GM19452 (cell line): ENCODE measurements at regions not wholly inside any gene's neighbourhood (a gene's known extent, or its start where the extent isn't known, plus 50 kb on each side); places are given as distances from the start of the nearest gene placed in this dataset.
"Not testable (repeated sequence)": the region's sequence is repeated elsewhere in the genome, so short reads cannot be mapped to it uniquely, and the experiment has no call there.

ENCODE experiments used
- ATAC-seq: cut with Tn5 transposase; IDR thresholded peaks from one replicate; pipeline ENCODE4 v1.9.1; 2021; ENCODE audit not compliant: unreplicated experiment

DNA sequence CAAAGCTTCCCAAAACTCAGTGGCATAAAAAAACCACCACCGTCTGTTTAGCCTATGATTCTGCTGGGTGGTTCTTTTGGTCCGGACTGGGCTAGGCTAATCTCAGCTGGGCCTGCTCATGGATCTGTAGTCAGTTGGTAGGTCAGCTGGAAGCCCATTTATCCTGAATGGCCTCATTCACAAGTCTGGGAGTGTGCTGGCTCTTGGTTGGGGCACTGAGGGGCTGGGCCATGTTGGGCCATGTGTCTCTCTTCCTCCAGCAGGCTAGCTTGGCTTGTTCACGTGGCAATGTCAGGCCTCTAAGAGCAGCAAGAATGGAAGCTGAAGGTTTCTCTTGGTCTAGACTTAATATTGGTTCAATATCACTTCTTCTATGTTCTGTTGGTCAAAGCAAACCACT lies 95.7 kb upstream of the HS6ST1 start:
- no peak for ATAC-seq

DNA sequence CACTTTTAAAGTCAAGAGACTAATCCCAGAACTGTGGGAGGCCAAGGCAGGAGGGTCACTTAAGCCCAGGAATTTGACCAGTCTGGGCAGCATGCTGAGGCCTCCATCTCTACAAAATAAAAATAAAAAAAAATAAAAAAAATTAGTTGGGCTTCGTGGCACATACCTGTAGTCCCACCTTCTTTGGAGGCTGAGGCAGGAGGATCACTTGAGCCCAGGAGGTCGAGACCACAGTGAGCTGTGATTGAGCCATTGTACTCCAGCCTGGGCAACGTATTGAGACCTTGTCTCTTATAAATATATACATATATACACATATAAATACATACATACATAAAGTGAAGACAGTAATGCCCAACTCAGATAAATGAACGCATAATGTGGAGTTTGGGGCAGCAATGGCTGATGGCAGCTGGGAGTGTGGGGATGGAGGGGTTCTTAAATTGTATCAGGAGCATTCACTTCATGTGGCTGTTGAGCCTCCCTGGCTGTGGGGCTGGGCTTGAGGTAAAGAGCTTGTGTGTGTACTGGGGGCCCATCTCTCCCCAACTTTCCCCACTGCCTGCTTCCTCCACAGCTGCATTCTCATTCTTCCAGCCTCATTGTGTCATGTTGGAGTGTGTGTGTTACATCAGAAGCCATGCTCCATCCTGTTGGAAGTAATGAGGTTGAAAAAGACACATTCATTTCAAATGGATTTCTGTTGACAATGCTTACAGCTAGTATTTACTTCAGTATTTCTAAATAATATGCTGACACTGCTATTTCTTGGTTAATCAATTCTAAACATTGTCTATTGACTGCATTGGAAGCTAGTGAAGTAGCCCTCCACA lies 96.5 kb upstream of the HS6ST1 start:
- no peak for ATAC-seq

DNA sequence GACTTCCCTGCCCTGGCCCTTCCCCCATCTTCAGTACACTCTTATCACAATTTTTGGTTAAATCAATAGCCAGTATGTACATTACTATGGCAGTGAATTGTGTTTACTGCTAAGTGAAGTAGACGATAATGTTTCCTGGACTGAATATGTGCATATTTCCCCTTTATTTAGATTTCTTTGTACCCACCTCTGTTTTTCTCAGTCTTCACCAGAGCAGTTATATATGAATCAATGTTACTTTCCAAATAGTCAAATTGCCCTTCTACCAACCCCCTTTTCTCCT lies 97.1 kb upstream of the HS6ST1 start:
- ATAC-seq = no peak

DNA sequence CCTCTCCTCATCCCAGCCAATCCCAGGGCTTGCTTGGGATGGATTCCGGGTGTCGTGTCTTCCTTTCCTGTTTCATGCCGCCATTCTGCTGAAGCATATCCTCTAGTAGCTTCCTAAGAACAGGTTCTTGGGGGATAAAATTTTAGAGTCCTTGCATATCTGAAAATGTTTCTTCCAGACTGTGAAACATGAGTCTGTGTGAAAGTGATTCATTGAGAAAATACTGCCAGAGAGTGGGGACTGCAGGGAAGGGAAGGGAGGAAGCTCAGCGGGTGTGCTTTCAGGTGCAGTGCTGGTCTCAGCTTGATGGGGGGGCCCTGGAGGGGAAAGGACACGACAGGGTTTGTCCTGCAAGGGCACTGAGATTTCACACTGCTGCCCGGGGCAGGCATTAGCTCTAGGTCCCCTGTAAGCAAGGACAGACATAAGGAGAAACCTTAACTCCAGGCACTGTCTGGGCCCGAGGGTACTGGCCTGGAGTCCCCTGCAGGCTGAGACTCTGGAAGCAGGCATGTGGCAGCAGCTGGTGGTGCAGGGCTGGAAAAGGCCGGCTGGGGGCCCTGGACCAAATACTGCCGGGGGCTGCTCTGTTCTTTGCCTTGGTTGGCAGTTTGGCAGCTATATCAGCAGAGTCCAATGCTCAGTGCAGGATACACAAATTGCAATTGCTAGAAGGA lies 97.6 kb upstream of the HS6ST1 start:
- ATAC-seq = no peak

DNA sequence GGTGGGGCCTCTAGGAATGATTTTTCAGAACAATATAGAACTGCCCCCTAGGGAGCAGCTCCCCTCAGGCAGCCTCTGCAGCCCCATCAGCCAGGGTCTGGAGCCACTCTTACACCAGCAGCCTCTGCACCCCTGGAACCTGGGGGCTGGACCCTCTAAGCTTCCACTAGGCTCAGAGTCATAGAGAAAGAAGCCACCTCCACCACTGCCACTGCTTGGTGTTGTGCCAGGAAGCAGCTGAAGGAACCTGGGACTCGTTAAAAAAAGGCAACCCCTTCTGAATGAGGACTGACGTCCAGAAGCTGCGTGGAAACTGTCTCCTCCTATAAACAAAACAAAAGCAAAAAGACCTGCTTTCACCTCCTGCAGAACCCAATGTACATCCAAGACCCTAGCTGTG lies 98.1 kb upstream of the HS6ST1 start:
- no peak for ATAC-seq

DNA sequence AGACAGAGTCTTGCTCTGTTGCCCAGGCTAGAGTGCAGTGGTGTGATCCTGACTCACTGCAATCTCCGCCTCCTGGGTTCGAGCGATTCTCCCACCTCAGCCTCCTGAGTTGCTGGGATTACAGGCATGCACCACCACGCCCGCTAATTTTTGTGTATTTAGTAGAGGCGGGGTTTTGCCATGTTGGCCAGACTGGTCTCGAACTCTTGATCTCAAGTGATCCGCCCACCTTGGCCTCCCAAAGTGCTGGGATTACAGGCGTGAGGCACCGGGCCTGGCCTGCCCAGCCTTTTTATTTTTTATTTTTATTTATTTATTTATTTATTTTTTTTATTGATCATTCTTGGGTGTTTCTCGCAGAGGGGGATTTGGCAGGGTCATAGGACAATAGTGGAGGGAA lies 98.6 kb upstream of the HS6ST1 start:
- not testable (repeated sequence) for ATAC-seq

DNA sequence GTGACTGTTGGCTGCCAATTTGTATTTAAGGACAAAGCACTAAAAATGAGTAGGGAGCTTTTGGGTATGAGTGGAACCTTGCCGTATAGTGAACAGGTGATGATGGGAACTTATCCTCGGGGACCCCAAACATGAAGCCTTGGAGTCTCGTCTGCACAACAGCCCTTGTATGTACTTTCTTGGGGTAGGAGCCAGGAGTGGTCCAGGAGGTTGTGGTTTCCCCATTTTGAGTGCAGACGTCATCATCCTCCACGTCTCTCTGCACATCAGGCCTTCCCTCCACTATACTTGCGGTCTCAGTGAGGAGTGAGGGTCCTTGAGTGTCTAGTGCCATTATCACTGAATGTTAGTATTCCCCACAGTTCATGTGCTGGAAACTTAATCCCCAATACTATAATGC lies 101.5 kb upstream of the HS6ST1 start:
- no peak for ATAC-seq

DNA sequence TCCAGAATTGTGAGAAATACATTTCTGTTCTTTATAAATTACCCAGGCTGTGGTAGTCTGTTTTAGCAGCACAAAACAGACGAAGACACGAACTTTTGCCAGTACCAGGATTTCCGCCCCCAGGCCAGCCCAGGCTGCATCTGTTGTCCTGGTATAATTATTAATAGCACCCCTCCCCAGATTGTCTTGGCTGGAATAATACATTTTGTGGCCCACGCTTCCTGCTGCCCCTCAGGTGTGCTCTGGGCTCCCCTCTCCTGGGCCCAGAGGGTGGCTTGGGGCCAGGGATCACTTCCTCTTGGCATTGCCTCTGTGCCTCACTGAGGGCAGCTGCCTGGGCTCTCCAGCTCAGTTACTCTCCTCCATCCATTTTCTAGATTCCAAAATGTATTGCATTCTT lies 102.1 kb upstream of the HS6ST1 start:
- ATAC-seq = no peak

DNA sequence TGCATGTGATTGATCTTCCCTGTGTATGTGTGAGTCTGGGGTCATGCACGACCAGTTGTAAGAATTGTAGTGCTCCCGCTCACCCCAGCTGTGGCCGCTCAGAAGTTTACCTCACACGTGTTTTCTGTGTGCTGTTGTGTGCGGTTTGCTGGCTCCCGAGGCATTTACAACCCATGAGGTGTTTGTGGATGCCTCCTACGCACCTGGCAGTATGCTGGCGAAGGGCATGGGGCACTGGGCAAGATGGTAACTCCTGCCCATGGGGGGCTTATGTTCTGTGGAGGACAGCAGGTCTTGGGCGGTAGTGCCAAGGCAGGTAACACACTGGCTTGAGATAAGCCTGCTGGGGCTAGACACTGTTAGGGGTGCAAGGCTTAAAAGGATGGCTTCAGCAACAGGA lies 102.6 kb upstream of the HS6ST1 start:
- no peak for ATAC-seq

DNA sequence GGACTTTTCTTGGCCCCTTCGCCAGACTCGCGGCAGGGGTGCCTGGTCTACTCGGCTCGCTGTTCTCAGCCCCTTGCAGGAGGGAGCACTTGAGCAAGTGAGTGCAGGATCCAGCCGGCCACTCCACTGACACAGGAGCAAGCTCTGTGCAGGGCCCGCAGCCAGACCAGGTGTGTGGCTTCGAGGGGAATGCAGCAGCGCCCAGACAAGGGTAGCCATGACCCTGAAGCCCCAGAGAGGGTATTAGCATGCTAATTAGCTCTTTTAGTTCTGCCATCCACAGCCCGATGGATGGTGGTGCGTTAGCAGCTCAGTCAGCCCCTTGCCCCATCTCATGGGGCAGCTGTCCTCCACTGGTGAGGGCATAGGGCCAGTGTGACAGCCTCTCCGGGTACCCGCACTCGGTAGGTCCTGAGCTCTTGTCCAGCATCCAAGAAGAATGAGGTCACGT lies 103.2 kb upstream of the HS6ST1 start:
- no peak for ATAC-seq

DNA sequence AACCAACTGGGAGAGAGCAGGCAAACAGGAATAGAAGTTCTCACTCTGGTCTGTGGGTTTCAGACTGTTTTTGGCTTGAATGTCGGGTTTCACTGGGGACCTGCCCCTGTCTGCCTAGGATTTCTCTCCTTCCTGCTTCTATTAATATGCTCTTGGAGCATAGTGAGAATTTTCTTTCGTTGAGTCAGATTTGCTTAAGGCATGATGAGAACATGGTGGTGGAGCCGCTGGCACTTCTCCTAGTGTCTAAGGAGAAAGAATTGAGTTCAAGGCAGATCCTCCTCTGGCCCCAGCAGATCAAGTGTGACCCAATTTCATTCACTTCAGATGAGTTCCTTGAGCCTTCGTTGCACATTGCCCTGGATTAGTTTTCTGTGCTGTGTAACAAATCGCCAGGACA lies 103.9 kb upstream of the HS6ST1 start:
- ATAC-seq = no peak

DNA sequence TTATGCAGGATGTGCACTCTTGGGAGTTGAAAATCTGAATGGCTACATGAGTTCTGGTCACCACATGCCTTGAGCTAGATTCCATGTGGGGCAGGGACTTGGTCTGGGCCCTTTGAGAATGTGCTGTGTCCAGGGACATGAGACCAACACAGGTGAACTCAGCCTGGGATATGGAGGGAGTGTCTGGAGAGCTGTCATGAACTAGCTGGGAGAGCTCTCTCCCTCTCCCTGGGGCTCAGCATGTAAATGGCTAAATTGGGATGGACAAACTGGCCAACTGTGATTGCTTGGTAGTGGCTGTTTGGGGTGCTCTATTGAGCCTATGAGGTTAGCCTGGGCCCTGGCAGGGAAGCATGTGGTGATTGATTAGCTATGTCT lies 105.1 kb upstream of the HS6ST1 start:
- no peak for ATAC-seq

DNA sequence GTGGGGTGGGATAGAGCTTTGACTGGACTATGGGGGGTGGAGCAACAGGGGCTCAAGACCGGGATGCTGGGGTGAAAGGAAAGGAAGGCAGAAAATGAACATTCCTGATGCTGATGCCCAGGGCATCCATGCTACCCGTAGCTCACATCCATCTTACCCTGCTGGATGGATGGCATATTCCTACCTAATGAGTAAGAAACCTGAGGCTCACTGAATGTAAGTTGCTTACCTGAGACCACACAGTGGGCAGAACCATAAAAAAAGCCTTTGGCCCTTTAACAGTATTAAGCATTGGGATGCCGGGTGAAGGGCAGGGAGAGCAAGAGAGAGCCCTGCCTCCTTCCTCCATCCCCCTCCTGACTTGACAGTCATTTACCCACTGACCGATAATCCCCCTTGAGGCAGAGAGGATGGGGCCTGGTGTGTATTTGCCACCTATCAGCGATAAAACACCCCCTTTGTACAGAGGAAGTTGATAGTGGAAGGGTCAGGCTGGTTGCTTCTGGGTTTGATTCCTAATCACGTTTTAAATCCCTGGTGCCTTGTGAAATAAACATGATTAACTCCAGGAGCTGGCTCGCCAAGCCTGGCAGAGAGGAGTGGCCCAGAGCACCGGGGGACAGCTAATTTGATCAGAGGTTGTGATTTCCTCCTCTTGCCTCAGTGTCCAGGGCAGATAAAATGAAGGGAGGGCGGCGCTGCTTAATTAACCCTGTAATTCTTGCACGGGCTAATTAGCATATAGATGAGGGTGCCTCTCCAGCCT lies 105.9 kb upstream of the HS6ST1 start:
- ATAC-seq = no peak

DNA sequence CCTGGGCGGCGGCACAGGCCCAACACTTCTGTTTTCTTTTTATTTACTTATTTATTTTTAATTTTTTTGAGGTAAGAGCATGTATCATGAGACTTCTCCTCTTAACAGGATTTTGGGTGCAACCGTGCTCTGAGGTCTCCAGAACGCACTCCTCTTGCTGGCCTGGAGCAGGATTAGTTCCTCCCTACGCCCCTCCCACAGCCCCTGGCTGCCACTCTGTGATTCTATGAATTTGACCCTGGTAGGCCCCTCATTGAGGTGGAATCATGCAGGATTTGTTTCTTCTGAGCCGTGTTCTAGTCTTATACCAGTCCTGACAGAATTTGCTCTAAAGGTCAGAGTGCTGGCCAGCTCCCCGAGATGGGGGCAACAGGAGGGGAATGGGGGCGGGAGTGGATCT lies 106.5 kb upstream of the HS6ST1 start:
- no peak for ATAC-seq

DNA sequence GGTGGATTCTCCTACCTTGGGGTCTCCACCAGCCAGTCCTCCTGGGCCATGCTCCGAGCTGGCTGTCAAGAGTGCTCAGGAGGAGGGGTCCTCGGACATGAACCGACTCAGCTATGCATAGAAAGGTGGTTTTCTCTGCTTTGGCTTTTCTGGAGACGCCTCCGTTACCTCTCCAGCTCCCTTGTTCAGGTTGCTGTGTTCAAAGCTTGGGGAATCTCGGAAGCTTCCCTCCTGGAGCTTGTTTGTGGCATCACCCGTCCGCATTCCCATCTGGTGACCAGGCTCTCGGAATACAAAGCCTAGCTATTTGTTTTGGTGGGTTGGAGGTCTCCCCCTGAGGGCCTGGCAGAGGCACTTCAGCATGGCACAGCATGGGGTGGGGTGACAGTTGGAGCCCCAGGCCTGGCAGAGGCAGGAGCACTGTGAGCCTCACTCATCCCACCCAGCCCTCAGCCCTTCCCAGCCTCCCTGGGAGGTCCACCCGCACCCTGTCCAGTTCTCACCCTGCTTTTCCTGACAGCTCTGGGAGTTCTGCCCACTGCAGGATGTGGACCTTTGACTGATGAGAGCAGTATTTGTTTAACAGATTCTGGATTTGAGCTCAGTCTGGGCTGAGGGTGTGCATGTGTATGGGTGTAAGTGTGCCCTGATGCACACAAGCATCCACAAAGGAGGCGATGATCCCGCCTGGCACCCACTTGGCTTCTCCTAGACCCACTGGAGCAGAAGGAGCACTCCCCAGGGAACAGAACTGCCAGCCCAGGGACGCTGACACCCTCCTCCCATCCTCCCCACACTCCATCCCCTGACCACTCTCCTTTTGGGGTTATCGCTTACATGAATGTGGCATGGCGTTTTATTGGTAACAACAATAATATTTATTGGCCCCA lies 107.3 kb upstream of the HS6ST1 start:
- no peak for ATAC-seq

DNA sequence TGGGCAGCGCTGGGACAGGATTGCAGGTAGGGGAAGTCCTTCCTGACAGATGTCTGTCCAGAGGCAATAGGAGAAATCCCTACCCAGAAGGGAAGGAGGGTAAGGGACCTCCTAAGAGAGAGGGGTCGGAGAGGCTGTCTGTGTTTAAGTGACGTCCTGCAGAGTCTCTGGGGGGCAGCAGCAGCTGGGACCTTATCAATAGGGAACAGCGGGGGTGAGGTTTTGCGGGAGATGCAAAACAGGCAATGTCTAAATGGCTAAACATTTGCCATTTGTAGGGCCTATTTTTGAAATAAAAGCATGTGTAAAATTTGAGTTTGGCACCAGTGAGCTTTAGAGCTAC lies 108.7 kb upstream of the HS6ST1 start:
- ATAC-seq = no peak

DNA sequence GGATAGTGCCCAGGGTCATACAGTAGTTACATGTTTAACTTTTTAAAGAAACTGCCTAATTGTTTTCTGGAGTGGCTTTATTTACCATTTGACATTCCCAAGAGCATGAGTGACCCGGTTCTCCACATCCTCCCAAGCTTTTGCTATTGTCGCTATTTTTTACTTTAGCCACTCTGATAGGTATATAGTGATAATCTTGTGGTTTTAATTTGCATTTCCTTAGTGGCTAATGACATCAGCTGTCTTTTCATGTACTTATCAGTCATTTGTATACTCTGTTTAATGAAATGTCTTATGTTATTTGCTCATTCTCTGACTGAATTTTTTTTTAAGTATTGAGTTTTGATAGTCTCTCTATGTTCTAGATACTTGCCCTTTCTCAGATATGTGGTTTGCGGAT lies 109.7 kb upstream of the HS6ST1 start:
- ATAC-seq = no peak

DNA sequence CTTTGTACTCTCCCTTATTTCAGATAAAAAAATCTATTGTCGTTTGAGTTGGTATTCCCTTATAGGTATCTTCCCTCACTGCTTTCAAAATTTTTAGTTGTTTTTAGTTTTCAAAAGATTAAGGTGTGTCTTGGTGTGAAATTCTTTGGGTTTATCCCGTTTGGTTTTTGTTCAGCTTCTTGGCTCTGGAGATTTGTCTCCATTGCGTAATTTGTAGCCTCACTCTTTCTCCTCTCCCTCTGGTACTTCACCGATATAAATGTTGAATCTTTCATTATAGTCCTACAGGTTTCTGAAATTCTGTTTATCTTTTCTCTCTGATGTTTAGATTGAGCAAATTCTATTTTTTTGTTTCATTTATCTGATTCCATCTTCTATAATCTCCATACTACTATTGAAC lies 113.8 kb upstream of the HS6ST1 start:
- no peak for ATAC-seq

DNA sequence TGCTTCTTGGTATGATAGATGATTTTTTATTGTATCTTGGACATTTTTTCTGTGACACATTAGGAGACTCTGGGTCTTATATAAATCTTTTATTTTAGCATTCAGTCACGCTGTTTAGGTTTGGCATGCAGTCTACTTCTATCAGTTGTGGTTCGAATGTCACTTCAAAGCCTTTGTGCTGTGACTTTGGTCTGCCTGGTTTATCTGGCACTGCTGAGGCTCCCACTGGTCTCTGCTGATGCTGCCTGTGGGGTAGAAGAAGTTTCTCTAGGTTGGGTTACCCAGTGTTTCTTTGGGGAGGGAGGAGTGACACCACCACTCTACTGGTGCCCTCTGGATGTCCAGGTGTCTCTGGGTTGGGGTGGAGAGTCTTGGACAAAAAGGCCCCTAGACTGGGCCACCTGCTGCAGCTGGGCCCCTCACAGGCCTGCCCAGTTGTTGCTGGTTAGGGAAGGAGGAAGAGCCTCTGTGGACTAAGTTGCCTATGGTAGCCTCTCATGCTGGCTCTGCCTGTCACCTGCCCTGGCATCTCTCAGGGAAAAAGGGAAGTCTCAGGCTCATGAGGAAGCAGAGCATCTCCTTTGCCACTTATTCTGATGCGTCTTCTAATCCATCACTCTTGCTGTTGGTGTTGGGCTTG lies 115.4 kb upstream of the HS6ST1 start:
- ATAC-seq = no peak

DNA sequence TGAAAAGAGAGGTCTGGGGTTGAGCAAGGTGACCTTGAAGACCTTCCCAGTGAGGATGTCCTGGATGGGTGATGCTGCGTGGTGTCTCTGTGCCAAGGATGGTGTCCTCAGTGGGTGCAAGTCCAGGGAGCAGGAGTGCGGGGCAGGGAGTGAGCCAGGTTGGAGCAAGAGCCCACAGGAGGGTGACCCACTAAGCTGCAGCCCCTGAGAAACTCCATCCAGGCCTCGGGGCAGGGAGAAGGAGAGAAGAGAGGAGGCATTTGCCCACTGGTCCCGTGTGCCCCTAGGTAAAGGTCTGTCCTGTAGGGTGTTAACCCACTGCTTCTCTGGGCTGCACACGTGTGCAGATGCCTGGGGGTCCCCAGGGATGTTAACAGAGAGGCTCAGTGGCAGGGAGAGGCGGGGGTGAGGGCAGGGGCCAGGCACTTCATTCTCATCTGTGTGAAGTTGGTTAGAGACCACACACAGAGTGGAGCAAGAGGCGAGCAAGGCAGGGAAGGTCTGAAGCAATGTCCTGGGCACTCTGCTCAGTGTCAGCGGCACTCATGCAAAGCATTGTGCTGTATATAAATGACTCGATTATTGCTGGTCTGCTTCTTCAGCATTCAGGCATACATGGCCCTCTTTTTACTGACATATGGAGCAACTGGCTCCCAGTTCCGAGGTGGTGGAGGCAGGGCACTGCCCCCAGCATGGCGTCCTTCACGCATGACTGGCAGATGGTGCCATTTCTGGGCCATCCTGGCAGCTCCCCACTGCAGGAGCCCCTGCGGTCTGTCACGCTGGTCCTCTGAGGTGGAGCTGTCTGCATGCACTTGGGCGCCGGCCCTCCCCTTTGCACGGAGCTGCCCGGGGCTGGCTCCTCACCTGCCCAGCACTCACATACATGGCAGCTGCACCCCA lies 117.2 kb upstream of the HS6ST1 start:
- no peak for ATAC-seq
